ENCODE measurements at regions not wholly inside any gene's neighbourhood (a gene's known extent, or its start where the extent isn't known, plus 50 kb on each side); places are given as distances from the start of the nearest gene placed in this dataset.

- H2BK5ac ChIP-seq (ENCODE audit: low read depth, low read length, poor library complexity, severe bottlenecking): no peak overlapping the region
- H3K56ac ChIP-seq (ENCODE audit: extremely low read depth, insufficient read depth, low read length): no peak overlapping the region
- intact Hi-C loops (cut with micrococcal nuclease) (no loop called here), in situ Hi-C loops (cut with MboI; ENCODE audit: low sequenced_read_pairs) (no loop called here), dilution Hi-C loops (cut with HindIII; ENCODE audit: low sequenced_read_pairs, unreplicated experiment) (no loop called here)
- H3K18ac ChIP-seq (ENCODE audit: low read depth, low read length): no peak overlapping the region
- H2AFZ ChIP-seq (replicated peaks; ENCODE audit: low read length, poor library complexity): no peak overlapping the region
- no peak overlapping the region for H2BK20ac ChIP-seq (ENCODE audit: low read depth, low read length)
- no peak overlapping the region for H3K9ac ChIP-seq (ENCODE audit: low read depth, low read length)
- no peak for DNase-seq
- no peak overlapping the region for H3K4me2 ChIP-seq (ENCODE audit: low read depth, low read length)
- no peaks in the 10 kb centered on the region for H4K20me1 ChIP-seq (ENCODE audit: insufficient read depth, low read length)
- H3K9me3 ChIP-seq (ENCODE audit: control insufficient read depth, insufficient read depth, low read length): no peaks in the 10 kb centered on the region
- H3K23ac ChIP-seq (ENCODE audit: low read depth, low read length): no peak overlapping the region
- H3K27ac ChIP-seq (ENCODE audit: insufficient read depth, low read length): no peak overlapping the region
- no peak for TF ChIP-seq RAD21 (IDR thresholded peaks at IDR 0.05; ENCODE audit: low read length)
- no peak for TF ChIP-seq USF2 (IDR thresholded peaks at IDR 0.05; ENCODE audit: low read depth, low read length)
- TF ChIP-seq CTCF (conservative IDR thresholded peaks at IDR 0.05; ENCODE audit: low read depth, low read length): peak; percentile 9; the same call in 1 of the 2 replicates
- H3K4me3 ChIP-seq (ENCODE audit: insufficient read depth, low read depth, low read length): no peak overlapping the region
- no peaks in the 10 kb centered on the region for H3K36me3 ChIP-seq (ENCODE audit: control insufficient read depth, insufficient read depth, low read length)
- no peak overlapping the region for H4K8ac ChIP-seq (ENCODE audit: low read depth in 2 of 2, low read length in 2 of 2)
- ChIA-PET CTCF (interaction anchor here (0.5 to 1.5 kb wide), 4 partner anchors 13 to 467 kb away, joined by 3 to 4 read pairs (median 3); no protein-coding TSS in a partner anchor), POLR2A (ENCODE audit: unreplicated experiment) (no interaction called here)
- WGBS, 2 experiments (ENCODE audit: extremely low coverage in 2 of 2, insufficient read length in 1 of 2): no CpG with 5 or more reads among the region's 4 CpGs
- H4K5ac ChIP-seq (ENCODE audit: low read depth, low read length): no peak overlapping the region
- no peak overlapping the region for H3K14ac ChIP-seq (replicated peaks; ENCODE audit: low read depth, low read length)
- no peaks in the 10 kb centered on the region for H3K4me1 ChIP-seq (ENCODE audit: control insufficient read depth, insufficient read depth, low read length)
- no peak overlapping the region for H2AK9ac ChIP-seq (replicated peaks; ENCODE audit: low read depth, low read length, poor library complexity)
- H3K4ac ChIP-seq (ENCODE audit: low read depth, low read length): no peak overlapping the region
- no peaks in the 10 kb centered on the region for H3K79me1 ChIP-seq (ENCODE audit: low read depth in 1 of 2, low read length in 2 of 2)
- H3K27me3 ChIP-seq (ENCODE audit: control insufficient read depth, insufficient read depth, low read length): no peaks in the 10 kb centered on the region
- no TSS peak for BruUV-seq (replicated peaks)
- no peak overlapping the region for H2BK120ac ChIP-seq (ENCODE audit: low read depth, low read length)
- no peaks in the 10 kb centered on the region for H3K9me1 ChIP-seq (ENCODE audit: insufficient read depth, low read length)
- H4K91ac ChIP-seq (ENCODE audit: insufficient read depth, low read depth, low read length): no peak overlapping the region
- no peak overlapping the region for H2BK15ac ChIP-seq (ENCODE audit: low read depth, low read length)
- ATAC-seq (ENCODE audit: low read depth): no peak
- H2AK5ac ChIP-seq (ENCODE audit: low read depth, low read length): no peak overlapping the region
Measured at GRCh38 chr9:18143073-18143745, 330.7 kb upstream of the ADAMTSL1 start.
